NAMALWA (cell line): ENCODE measurements at regions not wholly inside any gene's neighbourhood (a gene's known extent, or its start where the extent isn't known, plus 50 kb on each side); places are given as distances from the start of the nearest gene placed in this dataset.
"Not testable (repeated sequence)": the region's sequence is repeated elsewhere in the genome, so short reads cannot be mapped to it uniquely, and the experiment has no call there.

Experiments
- DNase-seq: peaks from one replicate; pipeline ENCODE4 v3.0.0-alpha.2; 2015; ENCODE audit warnings: low spot score

GRCh38 chr22:25417826-25418225 is 146.6 kb upstream of the GRK3 start:
- not testable (repeated sequence) for DNase-seq

DNA sequence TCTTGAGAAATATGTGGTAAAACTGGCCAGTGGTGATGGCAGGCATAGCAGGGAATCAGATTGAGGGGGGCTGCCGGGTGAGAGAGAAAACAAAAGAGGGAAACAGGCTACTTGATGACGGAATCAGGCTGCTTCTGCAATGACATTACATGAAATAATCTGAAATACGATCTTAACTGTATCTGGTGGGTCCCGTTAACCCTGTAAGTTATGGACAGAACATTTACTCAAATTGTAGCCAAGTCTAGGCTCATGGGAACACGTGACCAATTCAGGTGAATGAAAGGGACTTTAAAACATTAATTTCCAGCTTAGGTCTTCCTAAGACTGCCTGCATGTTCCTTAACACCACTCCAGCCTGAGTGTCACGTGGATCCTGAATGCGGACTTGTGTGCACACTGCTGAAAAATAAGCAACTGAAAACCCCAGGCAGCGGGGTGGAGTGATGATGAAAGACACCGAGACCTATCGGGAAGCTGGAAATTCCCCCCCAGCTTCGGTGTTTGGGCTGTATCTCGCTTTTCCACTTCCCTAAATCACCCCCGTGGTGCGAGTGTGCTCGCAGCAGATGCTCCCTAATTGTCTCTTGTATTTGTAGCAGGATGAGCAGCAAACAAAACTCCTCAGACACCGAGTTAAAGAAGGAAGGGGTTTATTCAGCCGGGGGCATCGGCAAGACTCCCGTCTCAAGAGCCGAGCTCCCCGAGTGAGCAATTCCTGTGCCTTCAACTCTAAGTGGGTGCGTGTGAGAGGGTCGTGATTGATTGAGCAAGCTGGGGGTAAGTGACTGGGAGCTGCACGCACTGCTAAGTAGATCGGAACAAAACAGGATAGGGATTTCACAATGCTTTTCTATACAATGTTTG is 145.0 kb upstream of the GRK3 start:
- no peak for DNase-seq

DNA sequence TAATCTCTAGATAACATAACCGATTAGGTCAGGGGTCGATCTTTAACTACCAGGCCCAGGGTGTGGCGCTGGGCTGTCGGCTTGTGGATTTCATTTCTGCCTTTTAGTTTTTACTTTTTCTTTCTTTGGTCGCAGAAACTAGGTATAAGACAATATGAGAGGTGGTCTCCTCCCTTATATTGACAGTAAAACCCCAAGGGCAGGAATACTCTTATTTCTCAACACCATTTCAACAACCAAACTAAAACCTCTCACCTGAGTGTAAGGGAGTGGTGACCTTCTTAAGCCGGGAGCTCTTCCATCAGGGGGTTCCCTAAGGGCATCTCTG is 144.4 kb upstream of the GRK3 start:
- not testable (repeated sequence) for DNase-seq

DNA sequence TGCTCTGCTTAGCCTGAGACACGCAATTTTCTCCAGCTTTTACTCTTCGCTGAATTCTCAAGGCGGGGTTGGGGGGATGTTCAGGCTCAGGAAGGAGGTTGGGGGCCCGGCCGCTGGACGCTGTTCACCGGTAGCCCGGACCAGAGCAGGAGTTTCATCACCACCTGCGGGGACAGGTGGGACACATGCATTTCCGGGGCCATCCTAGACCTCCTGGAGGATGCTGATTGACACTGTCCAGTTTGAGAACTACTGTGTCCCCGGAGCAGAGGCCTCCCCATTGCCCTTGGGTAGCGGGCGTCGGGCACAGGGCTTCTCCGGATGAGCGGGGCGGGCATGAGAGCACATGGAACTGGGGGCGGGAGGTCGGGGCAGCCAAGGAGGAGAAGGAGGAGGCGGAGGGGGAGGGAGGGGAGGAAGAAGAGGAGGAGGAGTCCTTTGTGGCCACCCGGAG is 144.0 kb upstream of the GRK3 start:
- no peak for DNase-seq

GRCh38 chr22:25420925-25421904 is 143.3 kb upstream of the GRK3 start:
- no peak for DNase-seq

DNA sequence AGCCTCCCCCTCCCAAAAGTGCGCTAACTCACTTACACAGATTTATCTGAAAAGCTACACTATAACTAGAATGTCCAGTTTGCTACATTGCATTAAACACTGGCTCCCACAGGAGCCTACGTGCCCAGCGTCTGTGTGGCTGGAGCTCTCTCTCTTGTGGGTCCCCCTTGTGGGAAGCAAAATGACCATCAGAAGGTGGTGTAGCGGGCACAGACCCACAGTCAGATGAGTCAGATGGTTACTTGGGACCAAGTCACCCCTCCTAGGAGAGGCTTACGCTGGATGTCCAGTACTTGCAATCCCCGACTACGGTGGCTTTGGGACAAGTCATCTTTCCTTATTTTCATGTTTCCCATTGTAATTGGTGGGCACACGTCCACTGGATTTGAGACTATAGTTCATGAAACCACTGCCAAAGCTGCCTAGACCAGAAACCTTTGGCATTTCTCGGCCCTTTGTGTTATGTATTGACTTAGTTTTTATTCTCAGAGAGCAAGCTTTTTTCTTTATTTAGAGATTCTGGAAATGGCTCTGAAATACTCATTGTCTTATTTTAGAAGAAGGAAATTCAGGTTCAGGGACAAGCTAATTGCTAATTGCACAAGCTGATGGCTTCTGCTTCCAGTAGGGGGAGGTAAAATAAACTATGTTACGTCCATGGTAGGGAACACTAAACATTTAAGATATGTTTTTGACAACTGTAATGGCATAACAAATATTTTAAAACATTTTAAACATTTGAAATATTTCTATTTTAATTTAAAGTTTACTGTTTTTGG is 137.8 kb upstream of the GRK3 start:
- peak; percentile 25 for DNase-seq

GRCh38 chr22:25431637-25432342 is 132.7 kb upstream of the GRK3 start:
- not testable (repeated sequence) for DNase-seq

DNA sequence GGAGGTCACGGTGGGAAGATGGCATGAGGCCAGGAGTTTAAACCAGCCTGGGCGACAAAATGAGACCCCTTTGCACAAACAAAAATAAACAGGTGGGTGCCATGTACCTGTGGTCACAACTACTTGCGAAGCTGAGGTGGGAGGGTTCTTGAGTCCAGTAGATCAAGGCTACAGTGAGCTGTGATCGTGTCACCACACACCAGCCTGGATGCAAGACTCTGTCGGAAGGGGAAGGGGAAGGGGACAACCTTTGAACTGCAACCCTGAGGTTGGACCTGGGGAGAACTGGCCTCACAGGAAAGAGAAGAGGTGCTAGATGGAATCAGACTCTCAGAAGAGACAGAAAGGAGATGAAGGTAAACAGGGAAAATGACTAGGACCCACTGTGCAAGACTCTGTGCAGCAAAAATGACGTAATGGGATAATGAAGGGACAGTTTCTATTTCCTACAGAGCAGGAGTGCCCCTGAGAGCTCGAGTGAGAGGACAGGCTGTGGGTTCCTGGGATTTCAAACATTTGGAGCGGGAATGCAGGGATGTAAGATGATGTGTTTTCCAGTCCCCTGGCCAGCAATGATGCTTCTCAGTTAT is 131.0 kb upstream of the GRK3 start:
- not testable (repeated sequence) for DNase-seq

- DNase-seq = no peak
Observed at GRCh38 chr22:25437414-25438160, 126.9 kb upstream of the GRK3 start.

DNA sequence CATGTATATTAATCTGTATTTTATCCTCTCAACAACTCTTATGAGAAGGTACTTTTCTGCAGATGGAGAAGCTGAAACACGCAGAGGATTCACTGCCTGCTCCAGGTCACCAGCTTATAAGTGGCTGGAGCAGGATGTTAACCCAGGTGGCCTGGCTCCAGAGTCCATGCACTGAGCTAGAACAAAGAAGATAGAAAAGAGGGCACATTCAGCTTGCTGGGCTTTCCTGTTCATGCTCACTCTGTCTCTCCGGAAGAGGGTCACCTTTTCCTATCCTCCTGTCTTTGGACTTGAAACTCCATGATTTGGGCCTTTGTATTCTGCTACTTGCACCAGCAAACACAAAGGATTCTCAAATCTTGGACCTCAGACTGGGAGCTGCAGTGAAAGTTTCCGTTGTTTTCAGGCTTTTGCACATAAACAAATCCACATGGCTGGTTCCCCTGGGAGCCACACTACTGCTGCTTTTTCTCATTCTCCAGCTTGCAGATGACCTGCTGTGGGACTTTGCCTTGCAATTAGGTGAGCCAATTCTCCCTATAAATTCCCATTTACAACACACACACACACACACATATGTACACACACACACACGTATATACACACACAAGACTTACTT is 117.3 kb upstream of the GRK3 start:
- no peak for DNase-seq

GRCh38 chr22:25447686-25448434 is 116.6 kb upstream of the GRK3 start:
- peak; percentile 89 for DNase-seq

DNA sequence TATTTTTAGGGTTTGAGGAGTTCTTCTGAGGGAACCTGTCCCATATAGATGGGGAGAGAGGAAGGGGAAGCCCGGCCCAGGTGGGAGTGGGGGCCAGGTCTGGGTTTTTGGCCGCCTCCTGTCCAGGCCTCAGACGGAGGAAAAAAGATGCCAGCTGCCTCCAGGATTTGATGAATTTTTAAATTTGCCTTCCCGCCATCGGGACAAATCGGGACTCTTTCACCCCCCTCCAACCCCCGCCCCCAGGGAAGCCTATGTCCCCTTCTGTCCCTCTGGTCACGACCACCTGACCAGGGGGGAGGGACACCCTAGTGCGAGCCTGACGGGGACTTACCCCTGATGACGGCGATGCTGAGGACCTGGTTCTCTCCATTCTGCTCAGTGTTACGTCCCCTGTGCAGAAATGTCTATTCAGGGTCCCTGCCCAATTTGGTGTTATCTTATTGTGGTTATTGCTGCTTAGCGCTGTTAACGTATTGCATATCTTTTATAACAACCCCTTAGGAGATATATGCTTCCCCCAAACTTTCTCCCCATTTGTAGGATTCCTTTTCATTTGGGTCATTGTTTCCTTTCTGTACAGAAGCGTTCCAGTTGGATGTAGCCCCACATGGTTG is 115.9 kb upstream of the GRK3 start:
- DNase-seq = peak; percentile 40

DNA sequence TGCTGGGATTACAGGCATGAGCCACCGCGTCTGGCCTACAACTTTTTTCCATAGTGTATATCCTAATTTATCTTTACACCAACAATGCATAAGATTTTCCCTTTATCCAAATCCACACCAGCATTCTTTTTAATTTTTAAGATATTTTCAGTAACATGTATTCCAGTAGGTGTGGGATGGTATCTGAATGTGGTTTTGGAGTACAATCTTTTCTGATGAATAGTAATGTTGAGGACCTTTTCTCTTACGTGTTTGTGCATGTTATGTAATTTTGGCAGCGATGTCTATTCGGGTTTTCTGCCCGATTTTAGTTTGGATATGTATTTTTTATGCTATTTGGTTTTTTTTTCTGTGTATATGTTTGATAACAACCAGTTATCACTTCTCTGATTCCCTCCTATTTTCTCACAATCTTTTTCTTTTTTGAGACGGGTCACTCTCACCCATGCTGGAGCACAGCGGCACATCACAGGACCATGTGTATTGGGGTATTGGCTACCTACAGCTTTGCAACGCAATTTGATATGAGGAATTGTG is 114.6 kb upstream of the GRK3 start:
- no peak for DNase-seq

GRCh38 chr22:25451480-25452114 is 112.9 kb upstream of the GRK3 start:
- no peak for DNase-seq

DNA sequence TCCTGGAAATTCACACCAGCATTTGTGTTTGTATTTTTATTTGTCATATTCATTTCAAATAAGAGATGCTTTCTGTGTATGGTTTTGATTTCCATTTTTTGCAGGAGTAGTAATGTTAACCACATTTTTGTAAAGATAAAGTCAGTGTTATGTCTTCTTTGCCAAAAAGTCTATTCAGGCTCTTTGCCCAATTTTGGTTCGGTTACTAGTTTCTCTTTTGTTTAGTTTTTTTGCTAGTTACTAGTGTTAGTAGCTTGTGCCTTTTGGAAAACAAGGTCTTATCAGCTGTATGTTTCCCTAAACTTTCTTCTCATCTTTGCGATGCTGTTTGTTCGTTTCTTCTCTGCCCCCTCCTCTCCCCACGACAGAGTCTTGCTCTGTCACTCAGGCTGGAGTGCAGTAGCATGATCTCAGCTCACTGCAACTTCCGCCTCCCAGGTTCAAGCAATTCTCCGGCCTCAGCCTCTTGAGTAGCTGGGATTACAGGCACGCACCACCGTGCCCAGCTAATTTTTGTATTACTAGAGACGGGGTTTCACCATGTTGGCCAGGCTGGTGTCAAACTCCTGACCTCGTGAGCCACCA is 112.3 kb upstream of the GRK3 start:
- no peak for DNase-seq

GRCh38 chr22:25453058-25453457 is 111.4 kb upstream of the GRK3 start:
- no peak for DNase-seq

DNA sequence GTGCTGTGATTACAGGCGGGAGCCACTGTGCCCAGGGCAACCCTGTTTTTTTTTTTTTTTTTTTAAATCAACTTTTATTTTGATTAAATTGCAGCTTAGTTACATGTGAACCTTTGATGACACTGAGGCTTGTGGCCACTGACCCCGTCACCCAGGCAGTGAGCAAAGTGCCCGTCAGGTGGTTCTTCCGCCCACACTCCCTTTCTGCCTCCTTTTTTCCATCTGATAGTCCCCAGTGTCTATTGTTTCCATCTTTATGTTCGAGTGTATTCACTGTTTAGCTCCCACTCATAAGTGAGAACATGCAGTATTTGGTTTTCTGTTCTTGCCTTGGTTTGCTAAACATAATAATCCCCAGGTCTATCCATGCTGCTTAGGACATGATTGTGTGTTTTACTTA is 110.9 kb upstream of the GRK3 start:
- no peak for DNase-seq
